ENCODE measurements at regions not wholly inside any gene's neighbourhood (a gene's known extent, or its start where the extent isn't known, plus 50 kb on each side); places are given as distances from the start of the nearest gene placed in this dataset.

DNA sequence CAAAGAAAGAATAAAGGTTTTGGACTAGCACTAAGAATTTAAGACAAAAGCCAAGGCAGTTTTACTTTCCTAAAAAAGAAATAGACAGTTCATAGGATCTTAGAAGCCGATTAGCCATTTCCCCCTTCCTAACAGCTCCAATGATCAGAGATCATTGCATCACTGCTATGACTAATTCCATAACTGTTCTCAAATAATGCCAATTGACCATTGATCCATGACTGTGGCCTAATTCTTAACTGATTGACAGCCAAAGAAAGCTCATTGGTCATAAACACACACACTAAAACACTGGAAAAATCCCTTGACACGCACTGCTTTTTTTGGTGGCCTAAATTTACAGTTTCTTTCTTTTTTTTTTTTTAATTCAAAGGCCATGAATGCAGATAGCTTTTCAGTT lies 345.0 kb upstream of the ACVR2A start:
- DNase-seq = no peak

DNA sequence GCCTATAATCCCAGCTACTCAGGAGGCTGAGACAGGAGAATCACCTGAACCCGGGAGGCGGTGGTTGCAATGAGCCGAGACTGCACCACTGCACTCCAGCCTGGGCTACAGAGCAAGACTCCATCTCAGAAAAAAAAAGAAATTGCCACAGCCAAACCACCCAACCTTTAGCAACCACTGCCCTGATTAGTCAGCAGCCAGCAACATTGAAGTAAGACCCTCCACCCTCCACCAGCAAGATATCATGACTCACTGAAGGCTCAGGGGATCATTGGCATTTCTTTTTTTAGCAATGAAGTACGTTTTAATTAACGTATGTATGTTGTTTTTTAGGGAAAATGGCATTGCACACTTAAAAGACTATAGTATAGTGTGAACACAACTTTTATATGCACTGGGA lies 349.1 kb upstream of the ACVR2A start:
- DNase-seq = no peak

DNA sequence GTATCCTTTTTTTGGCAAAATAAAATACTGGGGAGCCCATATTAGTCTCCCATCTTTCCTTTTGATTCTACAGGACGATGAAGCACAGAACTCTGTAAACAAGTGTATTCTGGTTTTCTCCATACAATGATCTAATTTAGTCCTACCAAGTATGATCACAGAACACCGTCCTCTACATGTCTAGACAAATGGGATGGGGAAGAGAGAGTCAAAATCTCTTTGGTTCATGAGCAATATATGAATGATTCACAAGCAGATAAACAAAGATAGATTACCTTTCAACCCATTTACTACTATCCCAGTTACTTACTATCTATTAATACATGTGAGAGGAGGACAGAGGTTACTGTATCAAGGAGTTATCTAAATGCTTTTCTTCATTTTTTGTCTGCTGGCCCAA lies 352.4 kb upstream of the ACVR2A start:
- DNase-seq = no peak

DNA sequence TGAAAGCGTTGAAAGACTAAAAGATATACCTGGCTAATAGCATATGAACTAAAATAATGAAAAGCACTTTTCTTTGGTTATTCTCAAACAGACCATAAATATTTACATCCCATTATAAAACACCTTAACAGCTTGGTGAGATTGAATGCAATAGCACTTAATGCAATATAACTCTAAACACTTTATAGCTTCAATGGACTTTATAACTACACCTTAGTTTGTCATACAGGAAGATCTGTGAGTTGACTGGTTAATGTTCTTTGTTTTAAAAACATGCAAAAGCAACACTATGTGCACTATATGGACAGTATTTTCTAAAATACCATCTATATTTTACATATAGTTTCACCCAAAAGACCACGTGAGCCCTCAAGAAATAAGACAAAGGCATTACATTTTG lies 353.3 kb upstream of the ACVR2A start:
- no peak for DNase-seq

DNA sequence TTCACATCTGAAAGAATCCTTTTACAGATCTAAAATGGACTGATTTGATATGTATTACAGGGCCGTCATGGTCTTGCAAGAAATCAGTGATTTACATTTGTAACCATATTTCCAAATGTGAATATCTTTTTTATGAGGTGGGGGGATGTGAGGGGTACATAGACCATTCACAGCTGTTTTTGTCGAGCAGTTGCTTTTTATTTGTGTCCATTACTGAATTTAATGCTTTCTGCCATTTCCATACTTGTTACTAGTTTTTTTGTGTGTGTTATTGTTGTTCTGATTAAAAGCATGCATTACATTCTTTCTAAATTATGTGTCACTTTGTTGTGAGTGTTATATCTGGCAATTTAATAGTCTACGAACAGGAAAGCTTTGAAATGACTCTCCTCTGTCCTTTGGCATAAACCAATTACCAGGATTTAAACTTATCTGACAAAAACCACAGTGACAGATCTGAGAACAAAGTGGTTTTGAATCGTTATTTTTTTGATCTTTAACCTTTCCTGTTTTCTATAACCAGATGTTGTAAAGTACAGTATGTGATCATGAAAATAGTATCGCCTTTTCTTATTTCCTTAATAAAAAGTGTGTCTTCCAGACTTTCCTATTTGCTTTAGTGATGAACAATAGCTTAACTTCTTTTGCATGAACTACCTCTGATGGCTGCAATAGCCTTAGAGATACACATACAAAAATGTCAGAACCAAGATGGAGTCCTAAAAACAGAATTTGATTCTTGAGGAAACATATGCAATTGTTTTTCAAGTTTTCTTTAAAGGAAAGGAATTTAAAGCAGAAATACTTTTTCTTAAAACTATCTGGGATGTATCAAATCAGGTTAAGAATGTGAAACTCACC lies 354.2 kb upstream of the ACVR2A start:
- DNase-seq = no peak

DNA sequence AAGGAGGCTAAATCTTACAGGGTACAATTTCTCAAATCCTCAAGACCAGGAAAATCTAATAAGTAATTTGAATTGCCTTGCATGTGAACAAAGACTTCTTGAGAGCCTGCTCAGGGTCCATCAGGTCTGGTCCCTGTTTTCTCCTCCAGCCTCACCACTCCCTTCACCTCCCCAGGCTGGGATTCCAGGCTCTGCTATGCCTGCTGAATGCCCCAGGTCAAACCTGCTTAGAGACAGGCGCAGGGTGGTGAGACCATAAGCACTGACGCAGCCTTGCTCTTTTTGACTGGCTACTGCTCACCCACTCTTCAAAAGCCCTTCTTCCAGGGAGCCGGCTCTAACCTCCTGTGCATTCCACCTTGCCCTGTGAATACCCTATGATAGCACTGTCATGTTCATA lies 356.4 kb upstream of the ACVR2A start:
- DNase-seq = no peak

DNA sequence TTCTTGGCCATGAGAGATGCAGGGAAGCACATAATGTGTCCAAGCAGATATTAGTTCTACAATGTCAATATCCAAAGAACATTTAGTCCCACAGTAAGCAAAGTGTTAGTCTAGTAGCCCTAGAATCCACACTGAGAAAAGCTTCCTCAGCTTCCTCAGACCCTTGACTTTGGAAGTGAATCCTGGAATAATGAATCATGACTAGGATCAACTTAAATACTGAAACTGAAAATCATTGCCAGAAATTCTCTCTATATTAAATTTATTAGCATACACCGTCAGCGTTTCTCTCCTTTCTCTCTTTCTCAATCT lies 356.9 kb upstream of the ACVR2A start:
- no peak for DNase-seq

DNA sequence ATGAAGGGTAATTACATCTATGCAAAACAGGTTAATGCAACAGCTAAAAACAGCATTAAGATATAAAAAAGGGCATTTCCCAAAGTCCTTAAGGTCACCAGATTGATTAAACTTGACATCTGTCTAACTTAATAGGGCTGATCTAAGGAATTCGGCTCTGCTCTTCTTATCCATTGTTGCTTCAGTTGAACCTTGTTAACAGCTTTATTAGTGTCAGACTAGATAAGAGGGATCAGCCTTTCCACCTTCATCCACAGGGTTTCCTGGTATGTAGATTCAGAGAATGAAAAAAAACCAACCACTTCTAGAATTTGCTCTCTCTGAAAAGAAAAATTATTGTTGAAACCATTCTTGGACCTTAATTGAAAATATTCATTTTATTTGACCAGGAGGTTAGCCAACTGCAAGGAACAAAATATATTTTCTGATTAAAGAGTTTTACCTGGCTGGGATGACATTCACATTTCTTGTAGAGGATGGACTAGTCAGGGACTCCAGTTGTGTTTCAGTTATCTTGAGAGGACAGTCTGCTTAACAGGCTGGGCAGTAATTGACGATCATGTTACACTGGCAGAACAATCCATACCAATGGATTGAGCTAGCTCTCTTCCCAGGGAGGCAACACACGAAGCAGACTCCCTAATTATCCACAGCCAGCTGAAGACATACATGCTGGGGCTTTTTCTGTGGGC lies 357.4 kb upstream of the ACVR2A start:
- no peak for DNase-seq

DNA sequence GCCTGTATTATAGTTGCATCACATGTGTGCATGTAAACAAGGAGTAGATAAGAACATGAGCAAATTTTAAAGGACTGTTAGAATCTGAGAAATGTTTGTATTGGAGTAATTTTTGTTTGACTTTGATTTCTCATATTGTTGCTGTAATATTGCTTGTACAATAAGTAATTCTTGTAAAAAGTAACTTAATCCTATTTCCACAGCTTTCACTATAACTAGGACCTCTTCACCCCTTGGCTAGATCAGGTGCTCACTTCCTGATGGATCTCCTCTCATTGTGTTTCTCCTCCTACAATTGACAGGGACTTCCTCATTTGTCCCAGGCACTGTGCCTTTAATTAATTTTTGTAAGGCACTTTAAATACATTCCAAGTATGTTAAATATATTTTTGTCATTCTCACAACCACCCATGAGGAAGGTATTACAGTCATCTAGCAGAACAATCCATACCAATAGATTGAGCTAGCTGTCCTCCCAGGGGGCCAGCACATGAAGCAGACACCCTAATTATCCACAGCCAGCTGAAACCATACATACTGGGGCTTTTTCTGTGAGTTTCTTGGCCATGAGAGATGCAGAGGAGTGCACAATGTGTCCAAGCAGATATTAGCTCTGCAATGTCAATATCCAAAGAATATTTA lies 359.5 kb upstream of the ACVR2A start:
- DNase-seq = no peak

DNA sequence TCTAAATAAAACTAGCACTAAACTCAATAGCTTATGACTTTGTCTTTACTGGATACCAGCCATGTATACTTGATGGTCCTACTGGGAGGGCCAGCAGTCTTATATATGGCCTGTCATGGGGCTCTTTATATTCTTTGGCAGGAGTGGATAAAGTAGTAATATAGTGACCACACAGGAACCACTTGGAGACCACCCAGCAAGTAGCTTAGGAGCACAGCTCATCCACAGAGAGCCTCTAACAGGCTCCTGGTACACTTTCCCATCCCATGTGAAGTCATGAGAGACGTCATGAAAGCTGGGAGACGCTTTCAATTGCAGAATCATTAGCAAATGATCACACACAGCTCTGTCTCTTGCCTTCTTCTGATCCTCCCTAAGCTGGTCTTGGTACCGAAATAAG lies 360.9 kb upstream of the ACVR2A start:
- DNase-seq = no peak

DNA sequence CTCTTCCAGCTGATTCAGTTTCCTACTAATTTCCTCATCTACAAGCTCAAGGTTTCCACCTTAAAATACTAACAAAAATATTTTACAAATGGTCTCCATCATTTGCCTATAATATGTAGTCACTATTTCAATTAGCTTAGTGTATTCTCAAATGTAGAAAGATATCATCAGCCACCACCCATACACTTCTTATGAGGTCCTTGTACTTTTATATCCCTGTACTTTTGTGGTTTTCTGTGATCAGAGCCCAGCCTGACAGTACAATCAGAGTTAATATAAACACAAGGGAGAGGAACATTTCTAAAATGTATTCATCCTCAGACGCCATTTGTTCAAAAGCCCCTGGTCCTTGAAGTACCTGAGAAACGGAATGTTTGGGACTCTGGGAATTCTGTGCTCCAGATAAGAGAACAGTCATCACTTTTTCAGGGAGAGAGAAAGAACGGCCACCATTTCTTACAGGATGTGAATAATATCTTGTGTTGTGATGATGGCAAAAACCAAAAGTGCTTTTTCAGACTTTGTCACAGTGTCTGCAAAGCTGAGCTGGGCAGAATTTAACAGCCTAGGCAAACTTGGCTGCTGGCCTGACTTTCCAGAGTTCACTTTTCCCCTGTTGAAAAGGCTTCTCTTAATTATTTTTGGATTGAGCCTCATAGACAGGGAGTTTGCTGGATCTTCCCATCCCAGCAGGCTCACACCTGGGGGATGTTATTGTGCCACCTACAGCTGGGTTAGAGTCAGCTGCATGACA lies 361.7 kb upstream of the ACVR2A start:
- no peak for DNase-seq

DNA sequence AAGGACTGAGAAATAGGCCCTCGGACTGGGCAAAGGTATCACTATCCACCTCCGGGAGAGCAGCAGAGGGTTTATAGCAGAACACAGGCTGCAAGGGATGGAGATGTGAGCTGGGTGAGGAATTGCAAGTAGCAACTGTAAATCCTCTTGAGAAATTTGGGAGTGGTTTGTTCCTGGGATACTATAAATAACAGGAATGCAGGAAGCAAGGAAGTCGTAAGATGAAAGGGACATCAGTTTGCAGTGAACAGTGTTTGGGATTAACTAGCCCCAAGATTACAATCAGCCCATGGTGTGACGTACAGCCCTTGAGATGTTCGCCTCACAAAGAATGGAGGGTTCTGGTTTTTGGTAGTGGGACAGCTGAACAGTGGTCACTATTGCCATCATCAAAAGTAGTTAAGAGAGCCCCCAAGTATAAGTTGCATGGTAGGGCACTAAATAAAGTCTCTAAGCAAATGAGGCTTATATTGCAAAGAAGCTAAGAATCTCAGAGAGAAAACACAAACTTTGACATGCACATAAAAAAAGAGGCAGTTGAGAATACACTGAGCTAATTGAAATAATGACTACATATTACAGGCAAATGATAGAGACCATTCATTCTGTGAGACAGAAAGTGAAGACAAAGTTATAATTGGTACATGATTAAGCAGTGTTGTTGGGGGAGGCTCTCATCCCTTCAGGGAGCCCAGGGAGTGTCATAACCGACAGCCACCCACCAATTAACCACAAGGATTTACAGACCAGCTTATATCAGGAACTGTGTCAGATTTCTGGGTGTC lies 362.5 kb upstream of the ACVR2A start:
- DNase-seq = no peak

DNA sequence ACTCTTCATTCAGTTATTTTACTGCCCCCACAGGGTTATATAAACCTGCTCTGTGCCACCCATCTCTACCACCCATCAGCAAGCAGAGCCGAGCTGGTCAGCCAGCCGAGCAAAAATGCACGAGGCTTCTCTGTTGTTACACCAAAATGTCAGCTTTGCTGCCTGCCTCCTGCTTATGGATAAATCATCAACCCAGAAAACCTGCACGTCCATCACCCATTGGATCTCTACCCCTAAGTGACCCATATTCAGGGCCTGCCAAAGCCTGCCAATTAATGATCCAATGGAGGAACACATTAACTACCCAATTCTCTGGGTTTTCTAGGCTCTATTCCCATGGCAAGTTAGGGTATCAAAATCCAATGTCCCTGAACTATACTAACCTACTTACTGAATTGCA lies 365.5 kb upstream of the ACVR2A start:
- DNase-seq = no peak

DNA sequence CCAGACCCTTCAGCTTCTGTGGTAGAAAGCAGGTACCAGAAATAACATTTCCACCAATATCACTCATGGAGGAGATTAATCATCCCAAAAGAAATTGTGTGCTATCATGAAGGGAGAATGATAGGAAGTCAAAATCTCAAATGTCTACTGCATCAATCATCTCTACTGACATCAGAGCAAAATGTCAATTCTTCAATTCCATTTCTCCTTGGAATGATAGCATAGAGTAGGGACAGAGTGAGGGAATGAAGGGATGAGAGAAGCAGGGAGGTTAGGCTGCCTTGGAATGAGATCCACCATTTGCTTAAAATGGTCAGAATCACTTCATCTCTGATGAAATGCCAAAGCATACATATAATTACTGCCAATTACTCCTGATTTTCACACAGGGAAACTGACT lies 371.8 kb upstream of the ACVR2A start:
- no peak for DNase-seq

DNA sequence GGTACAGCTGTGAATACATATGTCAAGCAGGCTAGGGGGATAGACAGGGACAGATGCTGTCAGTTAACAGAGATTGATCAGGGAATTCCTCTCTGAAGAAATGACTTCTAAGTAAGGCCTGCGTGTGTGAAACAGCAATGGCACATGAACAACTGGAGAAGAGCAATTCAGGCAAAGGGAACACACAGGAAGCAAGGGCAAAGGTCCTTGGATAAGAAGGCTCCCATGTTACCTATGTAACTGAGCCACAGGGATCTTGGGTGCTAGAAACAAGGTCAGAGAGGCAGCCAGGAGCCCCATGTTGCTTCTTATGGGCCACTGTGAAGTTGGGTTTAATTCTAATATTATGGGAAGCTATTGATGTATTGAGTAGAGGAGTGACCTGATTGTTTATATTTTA lies 373.7 kb upstream of the ACVR2A start:
- DNase-seq = no peak

DNA sequence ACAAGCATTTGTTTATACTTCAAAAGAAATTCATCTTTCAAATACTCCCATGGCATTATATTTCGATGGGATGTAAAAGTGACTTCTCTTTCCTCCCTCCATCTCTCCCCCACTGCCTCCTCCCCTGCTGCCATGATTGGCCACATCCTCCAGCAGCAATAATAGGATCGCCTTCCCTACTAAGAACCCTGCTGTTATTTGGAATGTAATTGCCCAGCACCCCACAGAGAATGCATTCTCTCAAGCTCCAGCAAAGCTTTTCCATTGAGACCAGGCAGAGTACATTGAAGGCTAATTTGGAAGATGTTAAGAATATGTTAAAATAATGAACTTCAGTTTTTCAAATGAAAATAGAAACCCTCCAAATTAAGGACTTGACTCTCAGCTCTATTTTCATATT lies 375.4 kb upstream of the ACVR2A start:
- no peak for DNase-seq

DNA sequence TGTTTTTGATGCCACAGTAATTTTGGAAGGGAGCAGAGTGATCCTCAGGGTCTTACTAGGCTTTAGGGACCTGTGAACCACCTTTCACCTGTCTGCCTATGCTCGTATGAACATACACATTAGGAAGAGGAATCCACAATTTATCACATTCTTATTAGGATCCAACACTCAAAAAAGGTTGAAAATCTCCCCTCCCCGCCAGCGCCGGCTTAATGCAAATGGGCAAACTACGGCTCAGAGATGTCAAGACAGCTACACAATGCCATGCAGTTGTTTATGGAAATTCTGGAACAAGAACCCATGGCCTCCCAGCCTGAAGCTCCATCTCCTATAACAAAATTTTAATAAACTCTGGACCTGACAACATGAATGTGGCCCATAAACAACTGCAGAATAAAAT lies 375.9 kb upstream of the ACVR2A start:
- DNase-seq = no peak

DNA sequence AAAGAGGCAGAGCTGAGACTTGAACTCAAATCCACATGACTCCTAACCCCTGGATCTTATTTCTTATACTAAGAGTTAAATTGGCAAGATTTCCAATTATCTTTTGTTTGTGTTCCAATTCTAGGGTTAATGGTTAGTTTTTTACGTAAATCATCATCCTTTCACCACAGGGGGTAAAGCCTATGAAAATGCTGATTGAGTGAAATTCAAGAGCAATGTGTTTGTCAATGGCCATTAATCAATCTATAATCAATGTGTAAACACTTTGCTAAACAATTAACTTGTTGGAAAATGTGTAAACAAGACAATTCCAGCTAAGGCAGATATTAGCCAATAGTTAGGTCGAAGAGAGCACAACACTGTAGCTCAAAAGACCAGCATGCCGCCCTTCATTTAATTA lies 376.5 kb upstream of the ACVR2A start:
- DNase-seq = no peak

DNA sequence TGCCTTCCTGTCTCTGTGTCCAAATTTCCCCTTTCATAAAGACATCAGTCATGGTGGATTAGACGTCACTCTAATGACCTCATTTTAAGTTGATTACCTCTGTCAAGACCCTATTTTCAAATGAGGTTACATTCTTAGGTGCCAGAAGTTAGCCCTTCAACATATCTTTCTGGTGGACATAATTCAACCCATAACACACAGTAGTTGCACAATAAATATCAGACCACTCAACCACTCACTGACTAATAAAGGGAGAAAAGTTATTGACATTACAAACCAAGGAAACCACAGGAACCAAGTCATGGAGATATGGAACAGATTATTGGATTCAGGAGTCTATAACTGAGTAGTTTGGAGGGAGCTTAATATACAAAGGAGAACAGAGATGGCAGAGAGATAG lies 377.4 kb upstream of the ACVR2A start:
- no peak for DNase-seq

DNA sequence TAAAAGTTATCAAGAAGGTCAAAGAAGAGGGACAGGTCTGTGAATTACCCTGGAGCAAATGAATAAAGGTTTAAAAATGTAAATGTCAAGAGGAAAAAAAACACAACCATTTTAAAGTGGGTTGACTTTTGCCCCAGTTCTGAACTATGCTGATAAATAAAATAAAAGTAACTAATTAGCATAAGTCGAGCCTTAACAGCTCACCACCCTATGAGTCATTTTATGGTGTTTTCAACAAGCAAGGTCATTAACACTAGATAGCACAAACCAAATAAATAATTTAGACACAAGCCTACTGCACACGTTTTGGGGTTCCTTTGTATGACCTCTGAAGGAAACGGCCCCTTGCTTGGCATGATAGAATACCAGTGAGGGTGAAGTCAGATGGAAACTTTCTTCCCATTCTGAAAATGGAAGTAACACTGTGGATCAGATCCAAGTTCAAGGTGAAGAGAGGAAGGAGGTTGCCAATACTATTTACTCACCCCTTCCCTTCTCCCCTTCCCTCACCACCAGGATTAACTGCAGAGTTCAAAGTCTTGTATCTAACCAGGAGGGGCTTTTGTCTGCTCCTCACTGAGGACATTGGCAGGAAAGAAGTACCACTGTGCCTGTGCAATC lies 380.0 kb upstream of the ACVR2A start:
- DNase-seq = no peak

DNA sequence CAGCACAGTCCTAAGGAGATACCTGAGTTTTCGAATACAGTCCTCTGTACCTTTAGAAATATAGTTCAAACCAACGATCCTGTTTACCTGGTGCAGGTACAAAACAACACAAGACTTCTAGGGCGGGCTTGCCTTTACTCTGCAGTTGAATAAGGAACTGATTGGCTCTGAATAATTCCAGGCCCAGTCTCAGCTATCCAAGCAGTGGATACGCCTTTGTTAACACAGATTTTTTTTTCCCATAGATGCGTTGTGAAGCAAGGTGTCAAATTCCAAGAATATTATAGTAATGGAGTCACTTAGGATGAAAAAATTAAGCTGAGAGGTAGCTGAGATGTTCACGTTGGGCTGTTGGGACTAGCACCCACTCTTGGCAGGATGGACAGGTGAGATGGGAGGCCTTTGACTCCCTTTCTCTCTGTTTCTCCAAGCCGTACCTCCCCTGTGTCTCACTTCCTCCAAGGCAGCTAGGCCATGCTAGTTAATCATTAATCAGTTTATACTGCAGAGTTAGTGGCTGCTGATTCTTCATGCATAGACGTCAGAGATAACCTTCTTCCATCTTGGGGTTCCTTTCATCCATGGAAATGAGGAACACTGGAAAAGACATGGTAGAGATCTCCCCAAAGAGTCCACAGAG lies 380.8 kb upstream of the ACVR2A start:
- no peak for DNase-seq

DNA sequence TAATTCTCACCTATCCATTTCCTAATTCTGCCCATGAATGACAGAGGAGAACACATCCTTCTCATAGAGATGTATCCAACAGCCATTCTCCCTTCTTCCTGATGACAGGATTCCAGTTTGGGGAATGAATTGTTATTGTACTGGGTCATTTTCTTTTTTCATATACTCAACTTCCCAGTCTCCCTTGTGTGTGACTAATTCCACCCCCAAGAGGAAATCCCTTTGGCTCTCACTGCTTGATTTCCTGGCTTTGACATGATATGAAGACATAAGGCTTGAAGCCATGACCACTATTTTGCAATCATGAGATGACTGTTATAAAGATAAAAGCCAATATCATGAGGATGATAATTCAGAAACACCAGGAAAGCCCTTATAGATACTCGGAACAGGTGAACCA lies 384.7 kb upstream of the ACVR2A start:
- DNase-seq = no peak
